ENCODE measurements at regions not wholly inside any gene's neighbourhood (a gene's known extent, or its start where the extent isn't known, plus 50 kb on each side); places are given as distances from the start of the nearest gene placed in this dataset.

DNA sequence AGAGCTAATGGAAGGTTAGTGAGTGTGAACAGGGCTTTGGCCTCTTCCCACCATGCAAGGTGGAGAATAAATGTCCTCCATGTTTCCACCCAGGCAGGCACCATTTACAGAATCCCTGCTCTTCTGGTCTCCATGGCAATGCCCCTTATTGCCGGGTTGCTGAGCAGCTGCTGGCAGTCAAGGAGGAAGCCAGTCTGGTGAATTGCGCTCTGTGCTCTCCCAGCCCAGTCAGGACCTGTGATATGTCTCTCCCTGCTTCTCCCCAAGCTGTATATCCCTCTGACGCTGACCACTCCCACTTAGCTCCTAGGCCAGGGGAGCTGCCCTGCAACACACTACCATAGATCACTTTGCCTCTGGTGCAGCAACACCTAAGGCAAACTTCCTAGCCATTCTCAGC lies 402.1 kb upstream of the ERCC4 start:
- no peaks in the 10 kb centered on the region for H3K36me3 ChIP-seq
- TF ChIP-seq, protein P1, sequence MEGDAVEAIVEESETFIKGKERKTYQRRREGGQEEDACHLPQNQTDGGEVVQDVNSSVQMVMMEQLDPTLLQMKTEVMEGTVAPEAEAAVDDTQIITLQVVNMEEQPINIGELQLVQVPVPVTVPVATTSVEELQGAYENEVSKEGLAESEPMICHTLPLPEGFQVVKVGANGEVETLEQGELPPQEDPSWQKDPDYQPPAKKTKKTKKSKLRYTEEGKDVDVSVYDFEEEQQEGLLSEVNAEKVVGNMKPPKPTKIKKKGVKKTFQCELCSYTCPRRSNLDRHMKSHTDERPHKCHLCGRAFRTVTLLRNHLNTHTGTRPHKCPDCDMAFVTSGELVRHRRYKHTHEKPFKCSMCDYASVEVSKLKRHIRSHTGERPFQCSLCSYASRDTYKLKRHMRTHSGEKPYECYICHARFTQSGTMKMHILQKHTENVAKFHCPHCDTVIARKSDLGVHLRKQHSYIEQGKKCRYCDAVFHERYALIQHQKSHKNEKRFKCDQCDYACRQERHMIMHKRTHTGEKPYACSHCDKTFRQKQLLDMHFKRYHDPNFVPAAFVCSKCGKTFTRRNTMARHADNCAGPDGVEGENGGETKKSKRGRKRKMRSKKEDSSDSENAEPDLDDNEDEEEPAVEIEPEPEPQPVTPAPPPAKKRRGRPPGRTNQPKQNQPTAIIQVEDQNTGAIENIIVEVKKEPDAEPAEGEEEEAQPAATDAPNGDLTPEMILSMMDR (IDR thresholded peaks at IDR 0.05), result no peak
- TF ChIP-seq POLR2A (IDR thresholded peaks at IDR 0.05), result no peak
- DNase-seq, result no peak
- no peaks in the 10 kb centered on the region for H3K4me1 ChIP-seq
- no peaks in the 10 kb centered on the region for H3K9me3 ChIP-seq
- H3K27me3 ChIP-seq, result no peaks in the 10 kb centered on the region
- no peak overlapping the region for H3K4me3 ChIP-seq
- intact Hi-C loops (cut with DNase I; ENCODE audit: low total_unique reads), result no loop called here
- H3K27ac ChIP-seq, result no peak overlapping the region

DNA sequence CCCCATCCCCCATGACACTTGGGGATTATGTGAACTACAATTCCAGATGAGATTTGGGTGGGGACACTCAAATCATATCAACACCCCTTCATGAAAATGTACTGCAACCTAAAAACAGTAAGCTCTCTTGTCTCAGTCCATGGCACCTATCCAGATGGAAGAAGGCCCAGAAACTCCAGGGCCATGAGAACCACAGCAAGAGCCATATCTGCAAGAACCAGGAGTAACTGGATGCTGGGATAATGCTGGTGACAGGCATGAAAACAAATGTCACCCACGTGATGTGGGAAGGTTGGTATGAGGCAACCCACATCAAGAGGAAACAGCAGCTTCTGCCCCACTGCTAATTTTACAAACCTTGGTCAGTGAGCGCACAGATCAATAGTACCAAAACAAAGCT lies 400.1 kb upstream of the ERCC4 start:
- no peaks in the 10 kb centered on the region for H3K36me3 ChIP-seq
- no peak overlapping the region for H3K4me3 ChIP-seq
- H3K4me1 ChIP-seq, result no peaks in the 10 kb centered on the region
- no peak overlapping the region for H3K27ac ChIP-seq
- intact Hi-C loops (cut with DNase I; ENCODE audit: low total_unique reads), result no loop called here
- H3K9me3 ChIP-seq, result no peaks in the 10 kb centered on the region
- TF ChIP-seq, protein P1 (IDR thresholded peaks at IDR 0.05), result no peak
- TF ChIP-seq POLR2A (IDR thresholded peaks at IDR 0.05), result no peak
- DNase-seq, result no peak
- H3K27me3 ChIP-seq, result no peaks in the 10 kb centered on the region

DNA sequence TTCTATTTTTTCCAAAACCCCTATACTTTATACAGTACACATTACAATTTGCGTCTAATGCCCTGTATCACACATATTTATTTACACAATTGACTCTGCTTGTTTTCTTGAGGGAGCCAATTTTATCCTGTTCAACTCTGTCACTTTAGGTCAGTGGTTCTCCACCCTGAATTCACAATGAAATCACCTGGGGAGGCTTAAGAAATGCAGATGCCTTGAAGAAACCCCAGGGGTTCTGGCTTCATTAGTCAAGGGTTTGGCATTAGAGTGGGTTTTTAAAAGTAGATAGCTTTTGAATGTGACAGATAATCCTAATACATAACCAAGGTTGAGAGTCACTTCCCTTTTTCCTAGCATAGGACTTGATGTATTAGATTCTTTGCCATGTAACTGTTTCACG lies 398.6 kb upstream of the ERCC4 start:
- Histone ChIP-seq H3K27ac (no peak overlapping the region), H3K36me3 (no peaks in the 10 kb centered on the region), H3K27me3 (no peaks in the 10 kb centered on the region), H3K9me3 (no peaks in the 10 kb centered on the region), H3K4me1 (no peaks in the 10 kb centered on the region), H3K4me3 (no peak overlapping the region)
- no peak for DNase-seq
- TF ChIP-seq, protein P1 (IDR thresholded peaks at IDR 0.05), result no peak
- no peak for TF ChIP-seq POLR2A (IDR thresholded peaks at IDR 0.05)
- intact Hi-C loops (cut with DNase I; ENCODE audit: low total_unique reads), result no loop called here

DNA sequence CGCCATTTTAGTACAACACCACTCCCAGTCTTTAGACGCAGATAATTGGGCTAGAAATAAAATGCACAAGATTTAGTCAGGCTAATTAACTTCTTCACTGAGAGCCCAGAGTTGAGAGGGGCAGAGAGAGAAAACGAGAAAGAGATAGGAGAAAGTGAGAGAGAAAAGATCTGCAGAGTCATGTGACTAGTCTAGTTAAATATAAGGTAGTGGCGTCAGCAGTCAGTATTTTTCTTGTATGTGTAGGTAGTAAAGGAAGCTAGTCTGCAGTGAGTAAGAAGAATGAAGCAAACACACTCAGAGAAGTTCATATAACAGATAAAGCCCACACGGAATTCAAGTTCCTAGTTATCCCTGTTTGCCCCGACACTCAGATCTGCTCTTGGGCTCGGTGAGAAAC lies 392.6 kb upstream of the ERCC4 start:
- H3K9me3 ChIP-seq, result no peaks in the 10 kb centered on the region
- H3K36me3 ChIP-seq, result no peaks in the 10 kb centered on the region
- H3K4me3 ChIP-seq, result no peak overlapping the region
- no peak overlapping the region for H3K27ac ChIP-seq
- DNase-seq, result no peak
- TF ChIP-seq, protein P1 (IDR thresholded peaks at IDR 0.05), result no peak
- no peak for TF ChIP-seq POLR2A (IDR thresholded peaks at IDR 0.05)
- intact Hi-C loops (cut with DNase I; ENCODE audit: low total_unique reads), result no loop called here
- no peaks in the 10 kb centered on the region for H3K4me1 ChIP-seq
- no peaks in the 10 kb centered on the region for H3K27me3 ChIP-seq

DNA sequence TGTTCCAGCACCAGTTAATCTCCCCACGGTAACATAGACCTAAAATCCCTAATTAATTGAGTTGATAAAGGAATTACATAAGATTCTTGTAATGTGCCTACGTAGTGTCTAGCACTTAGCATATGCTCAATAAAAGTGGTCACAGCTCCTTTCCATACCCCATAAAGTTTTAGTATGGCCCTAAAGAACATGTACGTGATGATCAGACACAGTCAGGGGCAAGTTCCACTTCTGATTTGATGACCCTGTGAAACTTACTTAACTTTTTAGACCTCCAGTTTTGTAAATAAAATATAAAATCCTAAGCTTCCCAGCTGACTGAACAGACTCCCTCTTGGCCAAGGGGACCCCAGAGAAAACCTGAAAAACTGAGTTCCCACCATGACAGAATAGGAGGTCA lies 391.3 kb upstream of the ERCC4 start:
- Histone ChIP-seq H3K27me3 (no peaks in the 10 kb centered on the region), H3K4me1 (no peaks in the 10 kb centered on the region), H3K9me3 (no peaks in the 10 kb centered on the region), H3K4me3 (no peak overlapping the region), H3K36me3 (no peaks in the 10 kb centered on the region), H3K27ac (no peak overlapping the region)
- no peak for DNase-seq
- intact Hi-C loops (cut with DNase I; ENCODE audit: low total_unique reads), result no loop called here
- TF ChIP-seq POLR2A (IDR thresholded peaks at IDR 0.05), result no peak
- TF ChIP-seq, protein P1 (IDR thresholded peaks at IDR 0.05), result no peak
